Breast epithelium (tissue), 4 donors: ENCODE measurements at regions not wholly inside any gene's neighbourhood (a gene's known extent, or its start where the extent isn't known, plus 50 kb on each side); places are given as distances from the start of the nearest gene placed in this dataset.

Source experiments
- DNase-seq, 2 donors: peaks; one replicate each; pipeline ENCODE4 v3.0.0-alpha.2; 2019; ENCODE audit warnings: low spot score in 2 of 2
- H3K27ac ChIP-seq, 2 donors: fragments of 200-600 bp; sonication (generic) in 1 of 2; one replicate each; pipeline ENCODE4 v1.5.1; 2016 to 2019; ENCODE audit warnings: mild to moderate bottlenecking in 1 of 2
- H3K27me3 ChIP-seq, 2 donors: fragments of 200-600 bp; sonication (generic) in 1 of 2; one replicate each; pipeline versions ENCODE4 v1.5.1 to v1.6.0; 2017 to 2019; ENCODE audit warnings: control low read depth in 1 of 2, mild to moderate bottlenecking in 1 of 2
- H3K36me3 ChIP-seq: fragments of 200-600 bp; one replicate; pipeline ENCODE4 v1.5.1; 2019
- H3K4me1 ChIP-seq, 2 donors: fragments of 200-600 bp; sonication (generic); one replicate each; pipeline ENCODE4 v1.5.1; 2016 to 2019; ENCODE audit warnings: control low read depth in 1 of 2
- H3K4me3 ChIP-seq, 3 donors: fragments of 200-600 bp; sonication (generic); 1 replicate in 2 of 3; 2 replicates in 1 of 3; pipeline ENCODE4 v1.5.1; 2016 to 2019; ENCODE audit warnings: mild to moderate bottlenecking in 3 of 3, moderate library complexity in 2 of 3
- H3K9me3 ChIP-seq, 2 donors: fragments of 200-600 bp; sonication (generic) in 1 of 2; one replicate each; pipeline ENCODE4 v1.5.1; 2016 to 2019; ENCODE audit warnings: control low read depth in 1 of 2
- CTCF ChIP-seq, 3 donors: fragments of 450-650 bp; IDR thresholded peaks; one replicate each; pipeline ENCODE4 v1.5.1; 2016 to 2017; ENCODE audit warnings: antibody characterized with exemption in 3 of 3, mild to moderate bottlenecking in 3 of 3, moderate library complexity in 3 of 3
- POLR2A ChIP-seq: fragments of 450-650 bp; IDR thresholded peaks from one replicate; pipeline ENCODE4 v1.6.1; 2016; ENCODE audit warnings: antibody characterized with exemption, mild to moderate bottlenecking, moderate library complexity
- POLR2AphosphoS5 ChIP-seq, 3 donors: sonication (generic); formaldehyde crosslinking; IDR thresholded peaks; one replicate each; pipeline ENCODE4 v1.6.1; 2017; ENCODE audit warnings: antibody characterized with exemption in 3 of 3
- intact Hi-C: fragments of 100-400 bp; cut with DNase I; formaldehyde crosslinking; loops from one replicate; pipeline ENCODE4 v1.15.1; 2023; ENCODE audit warnings: low total_unique reads

- Histone ChIP-seq H3K4me3 (no peak overlapping the region), H3K4me1 (peaks cover 0 to 9% of the 10 kb centered on the region in 2 donors), H3K9me3 (no peaks in the 10 kb centered on the region), H3K27me3 (no peaks in the 10 kb centered on the region), H3K27ac (no peak overlapping the region), H3K36me3 (no peaks in the 10 kb centered on the region)
- DNase-seq = no peak
- TF ChIP-seq POLR2A (no peak), POLR2AphosphoS5 (IDR thresholded peaks at IDR 0.05) (no peak), CTCF (IDR thresholded peaks at IDR 0.05) (no peak)
- intact Hi-C loops = no loop called here
Measured at GRCh38 chr12:91984556-91984955, 161.1 kb downstream of the BTG1 start.

GRCh38 chr12:91983935-91984334 lies 161.7 kb downstream of the BTG1 start:
- Histone ChIP-seq H3K27ac (no peak overlapping the region), H3K9me3 (no peaks in the 10 kb centered on the region), H3K4me3 (no peak overlapping the region), H3K36me3 (no peaks in the 10 kb centered on the region), H3K27me3 (no peaks in the 10 kb centered on the region), H3K4me1 (peaks cover 0 to 9% of the 10 kb centered on the region in 2 donors)
- TF ChIP-seq POLR2A (no peak), CTCF (IDR thresholded peaks at IDR 0.05) (no peak), POLR2AphosphoS5 (IDR thresholded peaks at IDR 0.05) (no peak)
- no peak for DNase-seq
- intact Hi-C loops = no loop called here

DNA sequence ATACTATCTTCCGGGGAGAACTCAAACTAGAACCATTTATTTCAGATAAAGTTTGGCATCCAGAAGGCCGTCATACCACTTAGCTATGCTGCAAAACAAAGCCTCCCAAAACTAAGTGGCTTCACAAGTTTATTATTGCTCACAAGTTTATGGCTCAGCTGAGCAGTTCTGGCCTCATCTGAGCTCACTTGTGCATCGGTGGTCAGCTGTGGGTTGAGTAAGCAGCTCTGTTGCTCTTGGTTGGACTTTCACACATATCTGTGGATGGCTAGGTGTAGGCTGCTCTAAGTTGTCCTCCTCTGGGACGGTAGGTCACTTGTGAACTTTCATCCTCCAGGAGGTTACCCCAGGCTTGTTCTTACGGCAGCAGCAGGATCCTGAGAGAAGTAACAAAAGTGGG lies 162.7 kb downstream of the BTG1 start:
- Histone ChIP-seq H3K9me3 (no peaks in the 10 kb centered on the region), H3K27me3 (no peaks in the 10 kb centered on the region), H3K27ac (no peak overlapping the region), H3K36me3 (no peaks in the 10 kb centered on the region), H3K4me1 (peaks cover 0 to 9% of the 10 kb centered on the region in 2 donors), H3K4me3 (no peak overlapping the region)
- DNase-seq = no peak
- intact Hi-C loops = no loop called here
- TF ChIP-seq POLR2A (no peak), POLR2AphosphoS5 (IDR thresholded peaks at IDR 0.05) (no peak), CTCF (IDR thresholded peaks at IDR 0.05) (no peak)

GRCh38 chr12:91980389-91980821 lies 165.2 kb downstream of the BTG1 start:
- intact Hi-C loops = no loop called here
- Histone ChIP-seq H3K36me3 (no peaks in the 10 kb centered on the region), H3K4me3 (no peak overlapping the region), H3K27me3 (no peaks in the 10 kb centered on the region), H3K9me3 (no peaks in the 10 kb centered on the region), H3K4me1 (peaks cover 0 to 4% of the 10 kb centered on the region in 2 donors), H3K27ac (no peak overlapping the region)
- TF ChIP-seq POLR2A = no peak
- TF ChIP-seq POLR2AphosphoS5 (IDR thresholded peaks at IDR 0.05) = no peak
- TF ChIP-seq CTCF (IDR thresholded peaks at IDR 0.05) = no peak
- no peak for DNase-seq

GRCh38 chr12:91978143-91978542 lies 167.5 kb downstream of the BTG1 start:
- Histone ChIP-seq H3K27ac (no peak overlapping the region), H3K36me3 (no peaks in the 10 kb centered on the region), H3K9me3 (no peaks in the 10 kb centered on the region), H3K4me1 (no peaks in the 10 kb centered on the region), H3K4me3 (no peak overlapping the region), H3K27me3 (no peaks in the 10 kb centered on the region)
- DNase-seq = no peak
- intact Hi-C loops = no loop called here
- TF ChIP-seq POLR2AphosphoS5 (IDR thresholded peaks at IDR 0.05) (no peak), POLR2A (no peak), CTCF (IDR thresholded peaks at IDR 0.05) (no peak)
